ENCODE measurements at regions not wholly inside any gene's neighbourhood (a gene's known extent, or its start where the extent isn't known, plus 50 kb on each side); places are given as distances from the start of the nearest gene placed in this dataset.

GRCh38 chr15:35764661-35765519, 218.9 kb upstream of the DPH6 start:
- ChIA-PET CTCF (ENCODE audit: low intra/inter-chr PET ratio) (no interaction called here), POLR2A (no interaction called here)
- Histone ChIP-seq H3K9ac (ENCODE audit: insufficient read depth in 1 of 2, low read depth in 2 of 2, low read length in 2 of 2) (no peak overlapping the region), H3K27ac (ENCODE audit: extremely low read depth, low read depth, low read length) (no peak overlapping the region), H3K9me1 (ENCODE audit: control insufficient read depth, insufficient read depth, low read length) (no peaks in the 10 kb centered on the region), H3K4me2 (ENCODE audit: insufficient read depth, low read length) (no peak overlapping the region), H4K20me1 (replicated peaks; ENCODE audit: control insufficient read depth, insufficient read depth, low read length) (no peaks in the 10 kb centered on the region), H3K4me3 (no peak overlapping the region), H2AFZ (ENCODE audit: low read depth, low read length) (no peak overlapping the region), H3K27me3 (ENCODE audit: control insufficient read depth in 2 of 2, insufficient read depth in 2 of 2, low read length in 2 of 2) (no peaks in the 10 kb centered on the region), H3K36me3 (ENCODE audit: control insufficient read depth, insufficient read depth, low read length) (no peaks in the 10 kb centered on the region), H3K79me2 (ENCODE audit: control insufficient read depth, insufficient read depth, low read length) (no peaks in the 10 kb centered on the region), H3K4me1 (replicated peaks in 1 of 2; ENCODE audit: control insufficient read depth in 2 of 2, insufficient read depth in 2 of 2, low read length in 2 of 2) (no peaks in the 10 kb centered on the region), H3K9me3 (replicated peaks; ENCODE audit: control insufficient read depth, insufficient read depth, low read depth, low read length) (no peaks in the 10 kb centered on the region)
- DNase-seq (ENCODE audit: extremely low read depth in 1 of 4, low spot score in 3 of 4) (no peak), ATAC-seq (no peak), FAIRE-seq (no peak)
- in situ Hi-C loops (cut with MboI): no loop called here
- WGBS (ENCODE audit: insufficient coverage, low coverage, missing lambda C conversion rate): under 1% methylated on average over 5 of the region's 5 CpGs
- BruUV-seq (replicated peaks): no TSS peak
- intact Hi-C loops (cut with micrococcal nuclease): no loop called here
- TF ChIP-seq ZSCAN32 (CRISPR knock-in tag; IDR thresholded peaks at IDR 0.05) (no peak), ID3 (CRISPR knock-in tag; IDR thresholded peaks at IDR 0.05) (no peak), ID3 (tag; IDR thresholded peaks at IDR 0.05) (no peak), PRPF4 (IDR thresholded peaks at IDR 0.05; ENCODE audit: insufficient read depth, low read depth, low read length, poor library complexity, severe bottlenecking) (no peak), U2AF1 (optimal IDR thresholded peaks at IDR 0.05; ENCODE audit: low read depth, low read length) (no peak), ZNF717 (CRISPR knock-in tag; IDR thresholded peaks at IDR 0.05) (no peak), JUN (IDR thresholded peaks at IDR 0.05; ENCODE audit: borderline replicate concordance, low read depth, low read length) (no peak), JUN (CRISPR knock-in tag; IDR thresholded peaks at IDR 0.05; ENCODE audit: borderline replicate concordance) (no peak), ZFP30 (CRISPR knock-in tag; IDR thresholded peaks at IDR 0.05; ENCODE audit: borderline replicate concordance) (no peak), CUX1 (CRISPR knock-in tag; IDR thresholded peaks at IDR 0.05) (no peak), ZNF197 (CRISPR knock-in tag; IDR thresholded peaks at IDR 0.05; ENCODE audit: low read depth) (no peak), ZNF518B (CRISPR knock-in tag; IDR thresholded peaks at IDR 0.05) (no peak), CAMTA2 (CRISPR knock-in tag; conservative IDR thresholded peaks at IDR 0.05) (no peak)
